ENCODE measurements at regions not wholly inside any gene's neighbourhood (a gene's known extent, or its start where the extent isn't known, plus 50 kb on each side); places are given as distances from the start of the nearest gene placed in this dataset.

DNA sequence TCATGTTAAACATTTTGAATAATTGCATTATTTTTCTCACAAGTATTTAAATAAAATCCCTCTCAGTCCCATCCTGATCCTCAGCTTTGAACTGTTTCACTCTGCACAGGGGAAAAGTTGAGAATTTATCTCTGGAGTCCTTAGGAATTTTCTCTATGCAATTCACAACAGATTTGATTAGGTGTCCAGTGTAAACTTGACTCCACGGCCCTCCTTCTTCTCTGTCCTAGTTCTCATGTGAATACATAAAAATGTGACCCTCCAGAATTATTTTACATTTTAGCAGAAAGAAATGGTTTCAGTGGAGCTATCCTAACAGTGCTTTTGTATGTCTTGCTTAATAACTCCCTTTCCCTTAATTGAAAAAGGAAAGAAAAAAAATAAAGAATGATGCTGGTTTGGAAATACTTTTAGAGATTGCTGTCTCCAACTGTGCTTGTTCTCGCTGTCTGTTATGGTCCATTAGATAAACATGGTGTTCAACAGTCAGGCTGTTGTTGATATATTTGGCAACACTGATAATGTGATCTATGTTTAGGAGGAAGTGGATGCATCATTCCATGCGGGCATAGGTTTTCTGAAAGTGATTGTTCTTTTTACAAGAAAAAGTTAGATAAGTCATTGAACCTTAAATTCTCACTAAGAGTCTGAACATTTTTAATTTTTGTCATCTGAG is 599.4 kb upstream of the CITED2 start (continued):
- TF ChIP-seq, protein P1, sequence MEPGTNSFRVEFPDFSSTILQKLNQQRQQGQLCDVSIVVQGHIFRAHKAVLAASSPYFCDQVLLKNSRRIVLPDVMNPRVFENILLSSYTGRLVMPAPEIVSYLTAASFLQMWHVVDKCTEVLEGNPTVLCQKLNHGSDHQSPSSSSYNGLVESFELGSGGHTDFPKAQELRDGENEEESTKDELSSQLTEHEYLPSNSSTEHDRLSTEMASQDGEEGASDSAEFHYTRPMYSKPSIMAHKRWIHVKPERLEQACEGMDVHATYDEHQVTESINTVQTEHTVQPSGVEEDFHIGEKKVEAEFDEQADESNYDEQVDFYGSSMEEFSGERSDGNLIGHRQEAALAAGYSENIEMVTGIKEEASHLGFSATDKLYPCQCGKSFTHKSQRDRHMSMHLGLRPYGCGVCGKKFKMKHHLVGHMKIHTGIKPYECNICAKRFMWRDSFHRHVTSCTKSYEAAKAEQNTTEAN (CRISPR knock-in tag; IDR thresholded peaks at IDR 0.05): no peak
- TF ChIP-seq ZBTB33 (CRISPR knock-in tag; IDR thresholded peaks at IDR 0.05) (no peak), PHF21A (IDR thresholded peaks at IDR 0.05; ENCODE audit: borderline replicate concordance, low read depth) (no peak), SMAD1 (IDR thresholded peaks at IDR 0.05; ENCODE audit: low read depth, low read length, partially characterized antibody) (no peak), NCOA1 (IDR thresholded peaks at IDR 0.05; ENCODE audit: low read depth) (no peak), NR2F6 (CRISPR knock-in tag; IDR thresholded peaks at IDR 0.05) (no peak), IFI16 (CRISPR knock-in tag; IDR thresholded peaks at IDR 0.05) (no peak), BDP1 (IDR thresholded peaks at IDR 0.05; ENCODE audit: insufficient read depth, insufficient read length) (no peak), EP300 (IDR thresholded peaks at IDR 0.05; ENCODE audit: low read length) (peak; percentile 90), ZNF24 (IDR thresholded peaks at IDR 0.05) (no peak), U2AF1 (optimal IDR thresholded peaks at IDR 0.05; ENCODE audit: low read depth, low read length) (no peak), HMBOX1 (IDR thresholded peaks at IDR 0.05) (no peak), PRPF4 (IDR thresholded peaks at IDR 0.05; ENCODE audit: insufficient read depth, low read depth, low read length, poor library complexity, severe bottlenecking) (no peak), HNRNPK (IDR thresholded peaks at IDR 0.05; ENCODE audit: low read depth, low read length, poor library complexity, severe bottlenecking) (no peak), TAF9B (IDR thresholded peaks at IDR 0.05; ENCODE audit: partially characterized antibody) (peak; percentile 9), RBM22 (IDR thresholded peaks at IDR 0.05; ENCODE audit: low read depth, low read length, poor library complexity, severe bottlenecking) (no peak)
- TF ChIP-seq, protein P2, sequence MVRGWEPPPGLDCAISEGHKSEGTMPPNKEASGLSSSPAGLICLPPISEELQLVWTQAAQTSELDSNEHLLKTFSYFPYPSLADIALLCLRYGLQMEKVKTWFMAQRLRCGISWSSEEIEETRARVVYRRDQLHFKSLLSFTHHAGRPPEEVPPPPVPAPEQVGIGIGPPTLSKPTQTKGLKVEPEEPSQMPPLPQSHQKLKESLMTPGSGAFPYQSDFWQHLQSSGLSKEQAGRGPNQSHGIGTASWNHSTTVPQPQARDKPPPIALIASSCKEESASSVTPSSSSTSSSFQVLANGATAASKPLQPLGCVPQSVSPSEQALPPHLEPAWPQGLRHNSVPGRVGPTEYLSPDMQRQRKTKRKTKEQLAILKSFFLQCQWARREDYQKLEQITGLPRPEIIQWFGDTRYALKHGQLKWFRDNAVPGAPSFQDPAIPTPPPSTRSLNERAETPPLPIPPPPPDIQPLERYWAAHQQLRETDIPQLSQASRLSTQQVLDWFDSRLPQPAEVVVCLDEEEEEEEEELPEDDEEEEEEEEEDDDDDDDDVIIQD (CRISPR knock-in tag; IDR thresholded peaks at IDR 0.05): no peak
- TF ChIP-seq, protein P3, sequence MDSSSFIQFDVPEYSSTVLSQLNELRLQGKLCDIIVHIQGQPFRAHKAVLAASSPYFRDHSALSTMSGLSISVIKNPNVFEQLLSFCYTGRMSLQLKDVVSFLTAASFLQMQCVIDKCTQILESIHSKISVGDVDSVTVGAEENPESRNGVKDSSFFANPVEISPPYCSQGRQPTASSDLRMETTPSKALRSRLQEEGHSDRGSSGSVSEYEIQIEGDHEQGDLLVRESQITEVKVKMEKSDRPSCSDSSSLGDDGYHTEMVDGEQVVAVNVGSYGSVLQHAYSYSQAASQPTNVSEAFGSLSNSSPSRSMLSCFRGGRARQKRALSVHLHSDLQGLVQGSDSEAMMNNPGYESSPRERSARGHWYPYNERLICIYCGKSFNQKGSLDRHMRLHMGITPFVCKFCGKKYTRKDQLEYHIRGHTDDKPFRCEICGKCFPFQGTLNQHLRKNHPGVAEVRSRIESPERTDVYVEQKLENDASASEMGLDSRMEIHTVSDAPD (CRISPR knock-in tag; IDR thresholded peaks at IDR 0.05): no peak

All from K562 (cell line).